ENCODE measurements at regions not wholly inside any gene's neighbourhood (a gene's known extent, or its start where the extent isn't known, plus 50 kb on each side); places are given as distances from the start of the nearest gene placed in this dataset.

DNA sequence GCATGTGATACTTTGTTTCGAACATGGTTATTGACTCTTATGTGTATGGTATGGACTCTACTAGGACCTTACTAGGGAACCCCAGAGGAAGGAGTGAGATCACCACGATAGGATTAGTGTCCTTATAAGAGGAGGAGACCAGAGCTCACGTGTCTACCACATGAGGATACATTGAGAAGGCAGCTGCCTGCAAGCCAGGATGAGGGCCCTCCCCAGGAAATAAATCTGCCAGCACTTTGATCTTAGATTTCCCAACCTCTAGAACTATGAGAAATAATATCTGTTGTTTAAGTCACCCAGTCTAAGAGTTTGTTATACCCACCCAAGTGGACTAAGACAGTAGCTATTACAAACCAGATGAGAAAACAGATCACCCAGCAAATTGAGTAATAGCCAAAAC, 559.3 kb upstream of the USP24 start:
- no peak for TF ChIP-seq POLR2A (IDR thresholded peaks at IDR 0.05; ENCODE audit: low read length)
- TF ChIP-seq GATA1 (IDR thresholded peaks at IDR 0.05; ENCODE audit: low read depth, low read length) = no peak

All from erythroblast (primary cell).